ENCODE measurements at regions not wholly inside any gene's neighbourhood (a gene's known extent, or its start where the extent isn't known, plus 50 kb on each side); places are given as distances from the start of the nearest gene placed in this dataset.

DNA sequence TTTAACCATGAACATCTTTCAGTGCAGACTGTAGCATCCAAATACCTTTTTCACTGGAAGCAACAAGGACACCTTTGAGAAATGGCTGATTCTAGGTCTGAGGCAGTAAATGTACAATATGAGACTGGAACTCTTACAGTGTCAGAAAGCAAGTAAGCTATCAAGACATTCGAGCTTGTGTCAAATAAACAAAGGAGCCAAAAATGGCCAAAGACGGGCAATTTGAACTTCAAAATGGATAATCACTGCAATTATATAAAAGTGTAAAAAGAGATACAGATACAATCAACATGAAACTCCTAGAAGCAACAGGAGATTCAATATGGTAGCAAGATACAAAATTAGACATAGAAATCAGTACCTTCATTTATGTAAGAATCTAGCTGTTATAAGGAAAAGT is 138.5 kb upstream of the CCDC54 start:
- WGBS, 3 donors = 66 to 88% (median 75%) methylated on average over 2 of the region's 2 CpGs
- Histone ChIP-seq H3K4me1 (peaks cover 19% of the 10 kb centered on the region), H3K36me3 (ENCODE audit: insufficient read depth in 1 of 2, low read depth in 1 of 2) (no peaks in the 10 kb centered on the region), H3K4me3 (no peak overlapping the region), H3K27me3 (ENCODE audit: insufficient read depth in 3 of 3, low read length in 2 of 3) (no peaks in the 10 kb centered on the region), H3K27ac (no peak overlapping the region), H3K9me3 (no peaks in the 10 kb centered on the region)
- DNase-seq = no peak
- intact Hi-C loops (cut with DNase I) = loop anchor here (5.0 to 10.0 kb wide), 5 partner anchors 194 to 1246 kb away; partner anchors contain the start of gene BBX (in 1 of the 2)
- no peak for ATAC-seq
- no peak for TF ChIP-seq CTCF (IDR thresholded peaks at IDR 0.05)

- H3K4me3 ChIP-seq = peak overlapping the region; percentile 96
- WGBS, 3 donors = 79 to 91% (median 80%) methylated on average over 4 of the region's 4 CpGs
- ATAC-seq = no peak
- DNase-seq = no peak
- H3K27me3 ChIP-seq (ENCODE audit: insufficient read depth in 3 of 3, low read length in 2 of 3) = no peaks in the 10 kb centered on the region
- intact Hi-C loops (cut with DNase I) = loop anchor here (5.0 to 10.0 kb wide), 6 partner anchors 193 to 1245 kb away; partner anchors contain the start of gene BBX (in 1 of the 2)
- no peaks in the 10 kb centered on the region for H3K9me3 ChIP-seq
- peaks cover 19% of the 10 kb centered on the region for H3K4me1 ChIP-seq
- no peaks in the 10 kb centered on the region for H3K36me3 ChIP-seq (ENCODE audit: insufficient read depth in 1 of 2, low read depth in 1 of 2)
- peak overlapping the region; percentile 80 for H3K27ac ChIP-seq
- no peak for TF ChIP-seq CTCF (IDR thresholded peaks at IDR 0.05)
Observed at GRCh38 chr3:107239703-107240102, 137.5 kb upstream of the CCDC54 start.

- TF ChIP-seq CTCF (IDR thresholded peaks at IDR 0.05) = no peak
Observed at GRCh38 chr3:107240183-107241091, 136.8 kb upstream of the CCDC54 start.

DNA sequence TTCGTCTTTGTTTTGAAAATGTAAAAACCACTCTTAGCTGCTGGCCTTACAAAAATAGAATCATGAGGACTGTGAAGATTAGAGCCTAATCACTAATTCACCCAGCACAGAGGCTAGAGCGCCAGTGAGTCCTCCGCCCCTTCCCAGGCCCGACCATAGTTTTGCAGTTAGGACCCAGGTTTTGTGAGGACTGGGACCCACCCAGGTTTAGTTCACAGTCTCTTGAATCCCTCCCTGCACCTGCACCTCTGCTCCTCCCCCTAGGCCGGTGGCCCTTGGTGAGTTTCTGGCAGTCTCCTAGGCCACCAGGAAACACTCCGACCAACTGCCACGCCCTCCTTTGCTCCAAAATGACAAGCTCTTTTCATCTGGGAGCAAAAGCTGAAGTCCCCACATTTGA is 136.0 kb upstream of the CCDC54 start:
- TF ChIP-seq CTCF (IDR thresholded peaks at IDR 0.05) = no peak
- Histone ChIP-seq H3K36me3 (ENCODE audit: insufficient read depth in 1 of 2, low read depth in 1 of 2) (no peaks in the 10 kb centered on the region), H3K27ac (no peak overlapping the region), H3K9me3 (no peaks in the 10 kb centered on the region), H3K27me3 (ENCODE audit: insufficient read depth in 3 of 3, low read length in 2 of 3) (no peaks in the 10 kb centered on the region), H3K4me1 (peaks cover 19% of the 10 kb centered on the region), H3K4me3 (peak overlapping the region; percentile 96)
- intact Hi-C loops (cut with DNase I) = loop anchor here in 1 of 2 donors (10.0 kb wide), 1 partner anchor 424 kb away; no protein-coding TSS in a partner anchor
- DNase-seq (peak in 1 of 2 donors; percentile 15), ATAC-seq (peak; percentile 34 to 59 (median 50))
- 5 to 11% (median 10%) methylated on average over 7 of the region's 7 CpGs for whole genome bisulfite sequencing, 3 donors

More at GRCh38 chr3:107240183-107241091, 136.8 kb upstream of the CCDC54 start:
- H3K4me3 ChIP-seq = peak overlapping the region; percentile 96
- intact Hi-C loops (cut with DNase I) = loop anchor here in 1 of 2 donors (10.0 kb wide), 1 partner anchor 424 kb away; no protein-coding TSS in a partner anchor
- no peaks in the 10 kb centered on the region for H3K27me3 ChIP-seq (ENCODE audit: insufficient read depth in 3 of 3, low read length in 2 of 3)
- H3K9me3 ChIP-seq = no peaks in the 10 kb centered on the region
- H3K4me1 ChIP-seq = peaks cover 19% of the 10 kb centered on the region
- no peaks in the 10 kb centered on the region for H3K36me3 ChIP-seq (ENCODE audit: insufficient read depth in 1 of 2, low read depth in 1 of 2)
- DNase-seq = peak; percentile 82 to 87
- peak; percentile 92 to 96 (median 96) for ATAC-seq
- 1% methylated on average over 59 of the region's 59 CpGs for WGBS, 3 donors
- peak overlapping the region; percentile 80 for H3K27ac ChIP-seq
